SK-N-SH (cell line): ENCODE measurements at regions not wholly inside any gene's neighbourhood (a gene's known extent, or its start where the extent isn't known, plus 50 kb on each side); places are given as distances from the start of the nearest gene placed in this dataset.

Source experiments
- CTCF ChIA-PET: fragments of 300-600, 350-600 bp; formaldehyde crosslinking; extraction: SDS; loops from one replicate; lab custom pipeline; 2021; lab: Yijun Ruan, JAX
- POLR2A ChIA-PET: fragments of 350-600 bp; sonication (Branson Sonifier 250); formaldehyde crosslinking; extraction: SDS; loops from one replicate; lab custom pipeline; 2020; ENCODE audit warnings: antibody characterized with exemption, inconsistent platforms; lab: Yijun Ruan, JAX
- DNase-seq: peaks from one replicate; pipeline ENCODE4 v3.0.0; 2012
- H2AFZ ChIP-seq: fragments of 200-600 bp; sonication (generic); 2 replicates; pipeline ENCODE4 v1.8.1; 2016; ENCODE audit warnings: antibody characterized with exemption, mild to moderate bottlenecking, low read depth
- H3F3A ChIP-seq: fragments of 200-600 bp; sonication (generic); replicated peaks from 2 replicates; pipeline ENCODE3; 2016; ENCODE audit warnings: antibody characterized with exemption, mild to moderate bottlenecking; ENCODE audit not compliant: insufficient read depth
- H3K27ac ChIP-seq, 2 experiments: fragments of 200-500 bp in 1 of 2; fragments of 200-600 bp in 1 of 2; sonication (Bioruptor generic) in 1 of 2; sonication (generic), shearing (Covaris generic) in 1 of 2; 2 replicates each; pipeline versions ENCODE4 v1.5.1 to v1.6.1; 2014 to 2016; ENCODE audit warnings: low read depth in 2 of 2, inconsistent platforms in 1 of 2, low read length in 1 of 2, mild to moderate bottlenecking in 1 of 2, mixed read lengths in 1 of 2
- H3K27me3 ChIP-seq: fragments of 200-600 bp; sonication (generic), shearing (Covaris generic); 2 replicates; pipeline ENCODE4 v1.6.1; 2016; ENCODE audit warnings: mixed run types; ENCODE audit not compliant: insufficient read depth
- H3K36me3 ChIP-seq, 2 experiments: fragments of 200-500 bp in 1 of 2; fragments of 200-600 bp in 1 of 2; sonication (Bioruptor generic) in 1 of 2; sonication (generic) in 1 of 2; replicated peaks in 1 of 2; 2 replicates each; pipeline versions ENCODE3 to v1.5.1; 2014 to 2016; ENCODE audit warnings: low read length in 1 of 2, mild to moderate bottlenecking in 1 of 2; ENCODE audit not compliant: insufficient read depth in 2 of 2, control insufficient read depth in 1 of 2
- H3K4me1 ChIP-seq, 2 experiments: fragments of 200-500 bp in 1 of 2; fragments of 200-600 bp in 1 of 2; sonication (Bioruptor generic) in 1 of 2; sonication (generic), shearing (Covaris generic) in 1 of 2; 2 replicates each; pipeline versions ENCODE4 v1.5.1 to v1.6.1; 2014 to 2016; ENCODE audit warnings: low read depth in 1 of 2, low read length in 1 of 2, mixed run types in 1 of 2; ENCODE audit not compliant: insufficient read depth in 2 of 2, control insufficient read depth in 1 of 2
- H3K4me2 ChIP-seq: fragments of 200-600 bp; sonication (generic), shearing (Covaris generic); 2 replicates; pipeline ENCODE4 v1.6.1; 2017; ENCODE audit warnings: mixed run types
- H3K4me3 ChIP-seq, 2 experiments: fragments of 200-500 bp in 1 of 2; fragments of 200-600 bp in 1 of 2; sonication (Bioruptor generic) in 1 of 2; sonication (generic), shearing (Covaris generic) in 1 of 2; 2 replicates each; pipeline versions ENCODE4 v1.5.1 to v1.8.1; 2014 to 2016; ENCODE audit warnings: low read depth in 2 of 2, inconsistent platforms in 1 of 2, low read length in 1 of 2, mild to moderate bottlenecking in 1 of 2, mixed read lengths in 1 of 2, moderate library complexity in 1 of 2
- H3K79me2 ChIP-seq: fragments of 200-600 bp; sonication (generic); 2 replicates; pipeline ENCODE4 v1.8.1; 2017; ENCODE audit warnings: mild to moderate bottlenecking; ENCODE audit not compliant: insufficient read depth
- H3K9ac ChIP-seq: fragments of 200-600 bp; sonication (generic); 2 replicates; pipeline ENCODE4 v1.6.1; 2017; ENCODE audit warnings: mixed run types
- H3K9me2 ChIP-seq: fragments of 200-600 bp; sonication (generic); 2 replicates; pipeline ENCODE4 v1.6.1; 2017; ENCODE audit warnings: mixed run types
- H3K9me3 ChIP-seq: fragments of 200-600 bp; sonication (generic); 2 replicates; pipeline ENCODE4 v1.6.1; 2017; ENCODE audit warnings: mixed run types, mild to moderate bottlenecking, moderate library complexity
- H4K20me1 ChIP-seq: fragments of 200-600 bp; sonication (generic); 2 replicates; pipeline ENCODE4 v1.6.1; 2017; ENCODE audit warnings: mild to moderate bottlenecking, mixed run types; ENCODE audit not compliant: insufficient read depth
- CHD2 ChIP-seq: fragments of 150-350 bp; IDR thresholded peaks from 2 replicates; pipeline ENCODE4 v1.6.1; 2018; ENCODE audit warnings: low read length; ENCODE audit not compliant: partially characterized antibody
- CTCF ChIP-seq: fragments of 200-600 bp; sonication (generic); IDR thresholded peaks from 2 replicates; pipeline ENCODE4 v1.6.1; 2017; ENCODE audit warnings: antibody characterized with exemption, mild to moderate bottlenecking, moderate library complexity
- FOXM1 ChIP-seq: IDR thresholded peaks from 2 replicates; pipeline ENCODE4 v1.4.0; 2012; ENCODE audit warnings: low read depth, mild to moderate bottlenecking
- GABPA ChIP-seq: IDR thresholded peaks from 2 replicates; pipeline ENCODE4 v1.4.0; 2012; ENCODE audit warnings: low read depth, mild to moderate bottlenecking
- MAX ChIP-seq: IDR thresholded peaks from 2 replicates; pipeline ENCODE4 v1.4.0; 2012; ENCODE audit warnings: low read depth
- MEF2A ChIP-seq: IDR thresholded peaks from 2 replicates; pipeline ENCODE4 v1.4.0; 2012; ENCODE audit warnings: low read depth, borderline replicate concordance
- NFIC ChIP-seq: IDR thresholded peaks from 2 replicates; pipeline ENCODE4 v1.4.0; 2012; ENCODE audit warnings: borderline replicate concordance
- NRF1 ChIP-seq: IDR thresholded peaks from 2 replicates; pipeline ENCODE4 v1.6.1; 2012; ENCODE audit warnings: low read depth, mild to moderate bottlenecking, low read length
- PBX3 ChIP-seq: IDR thresholded peaks from 2 replicates; pipeline ENCODE4; 2012
- POLR2AphosphoS5 ChIP-seq: IDR thresholded peaks from 2 replicates; pipeline ENCODE4 v1.6.1; 2012; ENCODE audit warnings: low read depth, low read length
- RCOR1 ChIP-seq: fragments of 150-350 bp; IDR thresholded peaks from 2 replicates; pipeline ENCODE4 v1.6.1; 2017; ENCODE audit warnings: antibody characterized with exemption, low read length
- REST ChIP-seq: IDR thresholded peaks from 2 replicates; pipeline ENCODE4 v1.6.1; 2012; ENCODE audit warnings: mild to moderate bottlenecking, low read depth, low read length, moderate library complexity
- RXRA ChIP-seq: IDR thresholded peaks from 2 replicates; pipeline ENCODE4 v1.4.0; 2012; ENCODE audit warnings: low read depth, mild to moderate bottlenecking, borderline replicate concordance
- TAF1 ChIP-seq: IDR thresholded peaks from 2 replicates; pipeline ENCODE4 v1.6.1; 2012; ENCODE audit warnings: low read depth, mild to moderate bottlenecking, low read length, moderate library complexity, borderline replicate concordance
- TCF12 ChIP-seq: IDR thresholded peaks from 2 replicates; pipeline ENCODE4 v1.4.0; 2012
- YY1 ChIP-seq: IDR thresholded peaks from 2 replicates; pipeline ENCODE4 v1.4.0; 2012; ENCODE audit warnings: low read depth, mild to moderate bottlenecking
- WGBS: methylation state at CpG from one replicate; pipeline ENCODE4 v1.1.6; 2017; ENCODE audit warnings: low lambda C conversion rate; 5-methylcytosine and 5-hydroxymethylcytosine counted together
- TF ChIP-seq, protein P1 (sequence below): IDR thresholded peaks from 2 replicates; pipeline ENCODE4 v1.4.0; 2012; ENCODE audit warnings: low read depth, borderline replicate concordance
- TF ChIP-seq, protein P2 (sequence below): fragments of 150-350 bp; IDR thresholded peaks from 2 replicates; pipeline ENCODE4 v1.6.1; 2016; ENCODE audit warnings: mild to moderate bottlenecking, low read depth, low read length

GRCh38 chr5:97245386-97245785 is 62.3 kb upstream of the RIOK2 start:
- Histone ChIP-seq H3K27me3 (no peaks in the 10 kb centered on the region), H3K36me3 (no peaks in the 10 kb centered on the region), H4K20me1 (no peaks in the 10 kb centered on the region), H3K4me3 (no peak overlapping the region), H2AFZ (no peak overlapping the region), H3K79me2 (no peaks in the 10 kb centered on the region), H3K4me2 (no peak overlapping the region), H3K9me2 (no peaks in the 10 kb centered on the region), H3K27ac (no peak overlapping the region), H3K9ac (no peak overlapping the region), H3F3A (no peaks in the 10 kb centered on the region), H3K4me1 (no peaks in the 10 kb centered on the region), H3K9me3 (no peaks in the 10 kb centered on the region)
- TF ChIP-seq RCOR1, result no peak
- TF ChIP-seq YY1, result no peak
- TF ChIP-seq POLR2AphosphoS5, result no peak
- TF ChIP-seq CHD2, result no peak
- TF ChIP-seq RXRA, result no peak
- TF ChIP-seq NFIC, result no peak
- DNase-seq, result no peak
- ChIA-PET POLR2A (interaction anchor here (0.7 kb wide), 1 partner anchor 630 kb away, joined by 5 read pairs; no protein-coding TSS in a partner anchor), CTCF (no interaction called here)
- WGBS, result 79% methylated on average over 9 of the region's 9 CpGs

DNA sequence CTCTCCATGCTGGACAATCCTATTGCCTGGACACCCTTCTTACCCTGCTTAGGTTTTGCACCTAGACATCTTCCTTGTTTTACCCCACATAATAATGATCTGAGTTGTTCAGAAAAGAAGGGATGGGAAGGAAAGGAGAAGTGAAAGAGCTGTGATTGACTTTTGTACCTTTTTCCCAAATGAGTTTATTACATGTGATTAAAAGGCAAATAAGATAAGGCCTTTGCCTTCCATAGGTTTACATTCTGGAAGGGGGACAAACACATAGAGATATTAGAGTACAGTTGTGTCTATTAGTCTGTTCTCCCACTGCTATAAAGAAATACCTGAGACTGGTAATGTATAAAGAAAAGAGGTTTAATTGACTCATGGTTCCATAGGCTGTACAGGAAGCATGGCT is 67.1 kb upstream of the RIOK2 start:
- no peaks in the 10 kb centered on the region for H4K20me1 ChIP-seq
- H3K27ac ChIP-seq, result no peak overlapping the region
- no peak overlapping the region for H3K4me3 ChIP-seq
- no peaks in the 10 kb centered on the region for H3K9me3 ChIP-seq
- no peak for TF ChIP-seq TCF12
- no peak for TF ChIP-seq REST
- no peak for TF ChIP-seq MEF2A
- TF ChIP-seq TAF1, result no peak
- TF ChIP-seq MAX, result no peak
- no peak for TF ChIP-seq CTCF
- no peak for TF ChIP-seq FOXM1
- TF ChIP-seq GABPA, result no peak
- TF ChIP-seq, protein P1, sequence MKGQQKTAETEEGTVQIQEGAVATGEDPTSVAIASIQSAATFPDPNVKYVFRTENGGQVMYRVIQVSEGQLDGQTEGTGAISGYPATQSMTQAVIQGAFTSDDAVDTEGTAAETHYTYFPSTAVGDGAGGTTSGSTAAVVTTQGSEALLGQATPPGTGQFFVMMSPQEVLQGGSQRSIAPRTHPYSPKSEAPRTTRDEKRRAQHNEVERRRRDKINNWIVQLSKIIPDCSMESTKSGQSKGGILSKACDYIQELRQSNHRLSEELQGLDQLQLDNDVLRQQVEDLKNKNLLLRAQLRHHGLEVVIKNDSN, result no peak
- TF ChIP-seq NRF1, result no peak
- TF ChIP-seq PBX3, result no peak
- TF ChIP-seq CHD2, result no peak
- TF ChIP-seq, protein P2, sequence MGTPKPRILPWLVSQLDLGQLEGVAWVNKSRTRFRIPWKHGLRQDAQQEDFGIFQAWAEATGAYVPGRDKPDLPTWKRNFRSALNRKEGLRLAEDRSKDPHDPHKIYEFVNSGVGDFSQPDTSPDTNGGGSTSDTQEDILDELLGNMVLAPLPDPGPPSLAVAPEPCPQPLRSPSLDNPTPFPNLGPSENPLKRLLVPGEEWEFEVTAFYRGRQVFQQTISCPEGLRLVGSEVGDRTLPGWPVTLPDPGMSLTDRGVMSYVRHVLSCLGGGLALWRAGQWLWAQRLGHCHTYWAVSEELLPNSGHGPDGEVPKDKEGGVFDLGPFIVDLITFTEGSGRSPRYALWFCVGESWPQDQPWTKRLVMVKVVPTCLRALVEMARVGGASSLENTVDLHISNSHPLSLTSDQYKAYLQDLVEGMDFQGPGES, result no peak
- TF ChIP-seq NFIC, result no peak
- no peak for TF ChIP-seq RXRA
- no peak overlapping the region for H3K9ac ChIP-seq
- no peak overlapping the region for H3K4me2 ChIP-seq
- no peaks in the 10 kb centered on the region for H3K4me1 ChIP-seq
- CTCF ChIA-PET, result no interaction called here
- POLR2A ChIA-PET, result no interaction called here
- H2AFZ ChIP-seq, result no peak overlapping the region
- no peaks in the 10 kb centered on the region for H3F3A ChIP-seq
- no peaks in the 10 kb centered on the region for H3K79me2 ChIP-seq
- no peaks in the 10 kb centered on the region for H3K9me2 ChIP-seq
- H3K36me3 ChIP-seq, result no peaks in the 10 kb centered on the region
- H3K27me3 ChIP-seq, result no peaks in the 10 kb centered on the region
- no peak for DNase-seq
